ENCODE measurements at regions not wholly inside any gene's neighbourhood (a gene's known extent, or its start where the extent isn't known, plus 50 kb on each side); places are given as distances from the start of the nearest gene placed in this dataset.

DNA sequence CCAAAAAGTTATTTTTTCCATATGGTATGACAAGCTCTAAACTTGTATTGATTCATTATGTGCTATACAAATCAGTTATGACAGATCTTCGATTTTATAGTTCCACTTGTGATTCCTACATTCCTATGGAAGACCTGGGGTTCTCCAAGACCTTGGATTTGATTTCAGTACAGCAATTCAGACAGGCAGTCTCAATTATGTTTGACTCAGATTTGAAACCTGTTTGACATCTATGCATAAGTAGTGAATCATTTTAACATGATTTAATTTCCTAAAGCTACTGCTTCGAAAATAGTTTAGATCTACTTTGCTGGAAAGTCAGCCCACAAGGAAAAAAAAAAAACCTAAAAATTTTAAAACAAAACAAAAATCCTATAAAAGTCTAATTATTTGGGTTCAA, 820.4 kb downstream of the LUZP2 start:
- TF ChIP-seq POLR2AphosphoS5 (IDR thresholded peaks at IDR 0.05) = no peak
- no peak for TF ChIP-seq POLR2A (IDR thresholded peaks at IDR 0.05)
- TF ChIP-seq, protein P1, sequence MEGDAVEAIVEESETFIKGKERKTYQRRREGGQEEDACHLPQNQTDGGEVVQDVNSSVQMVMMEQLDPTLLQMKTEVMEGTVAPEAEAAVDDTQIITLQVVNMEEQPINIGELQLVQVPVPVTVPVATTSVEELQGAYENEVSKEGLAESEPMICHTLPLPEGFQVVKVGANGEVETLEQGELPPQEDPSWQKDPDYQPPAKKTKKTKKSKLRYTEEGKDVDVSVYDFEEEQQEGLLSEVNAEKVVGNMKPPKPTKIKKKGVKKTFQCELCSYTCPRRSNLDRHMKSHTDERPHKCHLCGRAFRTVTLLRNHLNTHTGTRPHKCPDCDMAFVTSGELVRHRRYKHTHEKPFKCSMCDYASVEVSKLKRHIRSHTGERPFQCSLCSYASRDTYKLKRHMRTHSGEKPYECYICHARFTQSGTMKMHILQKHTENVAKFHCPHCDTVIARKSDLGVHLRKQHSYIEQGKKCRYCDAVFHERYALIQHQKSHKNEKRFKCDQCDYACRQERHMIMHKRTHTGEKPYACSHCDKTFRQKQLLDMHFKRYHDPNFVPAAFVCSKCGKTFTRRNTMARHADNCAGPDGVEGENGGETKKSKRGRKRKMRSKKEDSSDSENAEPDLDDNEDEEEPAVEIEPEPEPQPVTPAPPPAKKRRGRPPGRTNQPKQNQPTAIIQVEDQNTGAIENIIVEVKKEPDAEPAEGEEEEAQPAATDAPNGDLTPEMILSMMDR (IDR thresholded peaks at IDR 0.05) = no peak
- no peak for TF ChIP-seq EP300 (IDR thresholded peaks at IDR 0.05)
